ENCODE measurements at regions not wholly inside any gene's neighbourhood (a gene's known extent, or its start where the extent isn't known, plus 50 kb on each side); places are given as distances from the start of the nearest gene placed in this dataset.
"Not testable (repeated sequence)": the region's sequence is repeated elsewhere in the genome, so short reads cannot be mapped to it uniquely, and the experiment has no call there.

DNA sequence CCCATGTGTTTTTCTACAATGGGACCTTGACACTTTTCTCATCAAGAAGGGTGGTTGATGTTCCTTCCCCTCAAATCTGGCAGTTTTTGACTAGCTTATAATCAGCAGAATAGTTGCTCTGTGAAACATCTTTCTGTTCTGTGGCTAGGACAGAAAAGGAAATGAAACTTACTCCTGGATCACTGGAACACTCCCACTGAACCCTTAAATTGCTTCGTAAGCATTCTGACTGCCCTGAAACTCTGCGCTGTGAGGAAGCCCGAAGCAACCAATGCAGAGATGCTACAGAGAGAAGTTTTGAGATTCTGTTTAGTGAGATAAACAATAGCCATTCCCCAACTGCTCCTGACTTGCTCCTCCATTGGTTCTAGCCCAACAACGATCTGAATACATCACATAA is 602.2 kb downstream of the CENPC start:
- Histone ChIP-seq H3K9me3 (no peaks in the 10 kb centered on the region), H3K4me3 (no peak overlapping the region), H3K36me3 (no peaks in the 10 kb centered on the region), H3K27ac (no peak overlapping the region), H3K27me3 (no peaks in the 10 kb centered on the region), H3K4me1 (no peaks in the 10 kb centered on the region)
- ATAC-seq (peak in 5 of 8 donors; percentile 33 to 66 (median 46)), DNase-seq (no peak)
- TF ChIP-seq, protein P1, sequence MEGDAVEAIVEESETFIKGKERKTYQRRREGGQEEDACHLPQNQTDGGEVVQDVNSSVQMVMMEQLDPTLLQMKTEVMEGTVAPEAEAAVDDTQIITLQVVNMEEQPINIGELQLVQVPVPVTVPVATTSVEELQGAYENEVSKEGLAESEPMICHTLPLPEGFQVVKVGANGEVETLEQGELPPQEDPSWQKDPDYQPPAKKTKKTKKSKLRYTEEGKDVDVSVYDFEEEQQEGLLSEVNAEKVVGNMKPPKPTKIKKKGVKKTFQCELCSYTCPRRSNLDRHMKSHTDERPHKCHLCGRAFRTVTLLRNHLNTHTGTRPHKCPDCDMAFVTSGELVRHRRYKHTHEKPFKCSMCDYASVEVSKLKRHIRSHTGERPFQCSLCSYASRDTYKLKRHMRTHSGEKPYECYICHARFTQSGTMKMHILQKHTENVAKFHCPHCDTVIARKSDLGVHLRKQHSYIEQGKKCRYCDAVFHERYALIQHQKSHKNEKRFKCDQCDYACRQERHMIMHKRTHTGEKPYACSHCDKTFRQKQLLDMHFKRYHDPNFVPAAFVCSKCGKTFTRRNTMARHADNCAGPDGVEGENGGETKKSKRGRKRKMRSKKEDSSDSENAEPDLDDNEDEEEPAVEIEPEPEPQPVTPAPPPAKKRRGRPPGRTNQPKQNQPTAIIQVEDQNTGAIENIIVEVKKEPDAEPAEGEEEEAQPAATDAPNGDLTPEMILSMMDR (IDR thresholded peaks at IDR 0.05): no peak
- WGBS, 2 donors: 75 to 80% methylated on average over 4 of the region's 4 CpGs
- intact Hi-C loops (cut with DNase I): no loop called here

DNA sequence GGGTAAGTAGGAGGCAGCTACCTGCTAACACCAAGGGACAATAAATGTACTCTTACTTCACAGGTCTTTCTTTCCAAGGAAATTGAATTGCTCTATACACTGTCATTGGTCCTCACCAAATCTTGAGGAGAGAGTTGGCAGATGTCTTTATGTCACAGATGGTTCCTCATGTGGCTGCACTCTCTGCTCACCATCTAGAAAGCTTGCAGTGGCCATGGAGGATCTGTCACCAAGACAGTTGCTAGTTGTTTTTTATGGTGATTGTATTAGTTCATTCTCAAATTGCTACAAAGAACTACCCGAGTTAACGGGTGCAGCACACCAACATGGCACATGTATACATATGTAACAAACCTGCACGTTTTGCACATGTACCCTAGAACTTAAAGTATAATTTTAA is 613.3 kb downstream of the CENPC start:
- H3K27me3 ChIP-seq; H3K9me3 ChIP-seq; H3K4me1 ChIP-seq; DNase-seq; ATAC-seq; H3K27ac ChIP-seq; H3K4me3 ChIP-seq; H3K36me3 ChIP-seq; intact Hi-C loops (cut with DNase I): not testable (repeated sequence)
- WGBS, 2 donors: 89 to 95% methylated on average over 3 of the region's 3 CpGs

DNA sequence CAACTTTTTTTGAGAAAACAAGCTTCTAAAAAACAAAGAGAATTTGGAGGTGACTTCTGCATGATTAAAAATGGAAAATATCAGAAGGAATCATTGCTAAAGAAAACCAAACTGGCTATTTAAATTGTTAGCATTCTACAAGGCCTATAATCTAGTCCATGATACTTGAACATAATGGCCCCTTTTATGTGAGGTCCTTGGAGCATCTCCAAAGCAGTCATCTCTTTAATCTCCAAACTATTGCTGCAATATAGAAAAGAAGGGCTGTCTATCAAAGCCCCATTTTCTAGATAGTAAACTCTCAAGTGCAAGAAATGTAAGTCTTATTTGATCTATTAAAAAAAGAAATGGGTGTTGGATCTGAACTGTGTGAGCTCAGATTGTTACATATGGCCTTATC is 615.1 kb downstream of the CENPC start:
- DNase-seq: no peak
- no peaks in the 10 kb centered on the region for H3K27me3 ChIP-seq
- H3K4me3 ChIP-seq: no peak overlapping the region
- H3K9me3 ChIP-seq: no peaks in the 10 kb centered on the region
- H3K4me1 ChIP-seq: peaks cover 0 to 4% (median 0%) of the 10 kb centered on the region in 9 donors
- intact Hi-C loops (cut with DNase I): no loop called here
- H3K27ac ChIP-seq: no peak overlapping the region
- no peaks in the 10 kb centered on the region for H3K36me3 ChIP-seq
- no peak for ATAC-seq
- TF ChIP-seq, protein P1 (IDR thresholded peaks at IDR 0.05): no peak

DNA sequence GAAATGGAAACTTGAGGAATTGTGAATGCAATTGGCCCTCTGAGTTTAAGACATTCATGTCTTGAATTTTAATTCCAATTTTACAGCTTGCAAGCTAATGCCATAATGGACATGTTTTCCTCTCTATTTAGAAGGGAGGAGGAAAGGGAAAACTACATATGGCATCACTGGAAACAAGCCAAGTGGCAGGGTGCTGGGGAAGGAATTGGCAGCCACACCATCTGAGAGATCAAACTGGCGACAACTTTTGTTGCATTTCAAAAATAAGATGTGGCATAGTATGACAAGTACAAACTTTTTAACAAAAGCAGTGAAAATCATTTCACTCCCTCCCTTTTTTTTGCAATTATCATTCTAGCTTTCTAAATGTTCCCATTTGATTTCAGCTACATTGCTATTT is 615.6 kb downstream of the CENPC start:
- intact Hi-C loops (cut with DNase I): no loop called here
- 52 to 53% methylated on average over 1 of the region's 1 CpG for WGBS, 2 donors

DNA sequence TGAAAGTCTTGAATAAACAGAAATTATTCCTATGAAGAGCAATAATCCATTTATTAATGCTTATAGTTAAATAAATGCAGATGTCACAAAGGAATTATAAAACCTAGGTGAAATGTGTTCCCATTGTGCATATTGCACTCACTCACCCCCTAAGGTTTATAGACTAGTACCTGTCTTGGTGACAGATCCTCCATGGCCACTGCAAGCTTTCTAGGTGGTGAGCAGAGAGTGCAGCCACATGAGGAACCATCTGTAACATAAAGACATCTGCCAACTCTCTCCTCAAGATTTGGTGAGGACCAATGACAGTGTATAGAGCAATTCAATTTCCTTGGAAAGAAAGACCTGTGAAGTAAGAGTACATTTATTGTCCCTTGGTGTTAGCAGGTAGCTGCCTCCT is 616.4 kb downstream of the CENPC start:
- H3K4me1 ChIP-seq; H3K9me3 ChIP-seq; H3K4me3 ChIP-seq; H3K36me3 ChIP-seq; intact Hi-C loops (cut with DNase I); H3K27ac ChIP-seq; H3K27me3 ChIP-seq; ATAC-seq; DNase-seq: not testable (repeated sequence)

More for the DNA sequence above, 615.6 kb downstream of the CENPC start:
- Histone ChIP-seq H3K4me1 (peaks cover 0 to 4% (median 0%) of the 10 kb centered on the region in 9 donors), H3K4me3 (no peak overlapping the region), H3K27ac (no peak overlapping the region), H3K9me3 (no peaks in the 10 kb centered on the region), H3K36me3 (no peaks in the 10 kb centered on the region), H3K27me3 (no peaks in the 10 kb centered on the region)
- no peak for ATAC-seq
- no peak for DNase-seq
- TF ChIP-seq, protein P1 (IDR thresholded peaks at IDR 0.05): no peak

DNA sequence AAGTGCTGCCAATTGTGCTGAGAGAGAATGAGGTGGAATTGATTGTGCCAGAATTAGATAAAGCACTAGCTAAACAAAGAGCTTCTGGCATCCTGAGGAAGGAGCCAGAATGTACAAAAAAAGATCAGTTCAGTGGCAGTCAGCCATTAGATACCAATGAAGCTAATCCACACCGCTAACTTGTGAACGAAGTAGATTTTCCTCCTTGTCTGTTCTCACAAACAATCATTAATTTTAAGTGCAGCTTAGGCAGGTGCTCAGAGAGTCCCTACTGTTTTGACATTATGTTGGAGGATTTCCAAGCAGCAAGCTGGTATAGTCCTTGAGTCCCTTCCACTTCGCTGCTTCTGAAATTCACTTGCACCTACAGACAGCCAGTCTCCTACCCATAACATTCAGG is 617.4 kb downstream of the CENPC start:
- TF ChIP-seq, protein P1 (IDR thresholded peaks at IDR 0.05): no peak
- WGBS, 2 donors: 23% methylated on average over 3 of the region's 3 CpGs
- Histone ChIP-seq H3K27me3 (no peaks in the 10 kb centered on the region), H3K4me3 (no peak overlapping the region), H3K4me1 (peaks cover 0 to 4% (median 0%) of the 10 kb centered on the region in 9 donors), H3K27ac (no peak overlapping the region), H3K36me3 (no peaks in the 10 kb centered on the region), H3K9me3 (no peaks in the 10 kb centered on the region)
- intact Hi-C loops (cut with DNase I): no loop called here
- ATAC-seq: peak in 3 of 8 donors; percentile 25 to 77 (median 73)
- DNase-seq: no peak

Data from heart right ventricle (tissue), 16 donors.